OCI-LY7 (cell line): ENCODE measurements at regions not wholly inside any gene's neighbourhood (a gene's known extent, or its start where the extent isn't known, plus 50 kb on each side); places are given as distances from the start of the nearest gene placed in this dataset.

ENCODE experiments used
- BruUV-seq: library from RNA; stranded (reverse); fragments of 400-500 nt; replicated peaks from 2 replicates; lab custom pipeline; 2021; lab: Mats Ljungman, UMichigan
- CTCF ChIA-PET: fragments of 300-600 bp; sonication (Branson Sonifier 250); formaldehyde crosslinking; loops from one replicate; lab custom pipeline; 2022; ENCODE audit warnings: antibody characterized with exemption; ENCODE audit not compliant: unreplicated experiment; lab: Charles Lee
- POLR2A ChIA-PET: fragments of 300-600 bp; sonication (Branson Sonifier 250); formaldehyde crosslinking; loops from one replicate; lab custom pipeline; 2022; ENCODE audit warnings: antibody characterized with exemption; lab: Charles Lee
- DNase-seq: peaks from one replicate; pipeline ENCODE4 v3.0.0-alpha.2; 2015; ENCODE audit warnings: low spot score
- H2AFZ ChIP-seq: fragments of 200-600 bp; sonication (generic), shearing (Covaris generic); 2 replicates; pipeline ENCODE4 v1.6.1; 2014; ENCODE audit warnings: mild to moderate bottlenecking, antibody characterized with exemption, low read length, moderate library complexity
- H3K27ac ChIP-seq: fragments of 200-600 bp; sonication (generic); 2 replicates; pipeline ENCODE4 v1.5.1; 2014; ENCODE audit warnings: mixed run types, low read depth, mild to moderate bottlenecking, moderate library complexity, low read length, inconsistent platforms; ENCODE audit not compliant: poor library complexity, severe bottlenecking
- H3K36me3 ChIP-seq: fragments of 200-600 bp; sonication (generic); 2 replicates; pipeline ENCODE4 v1.6.1; 2014; ENCODE audit warnings: mild to moderate bottlenecking, antibody characterized with exemption, low read length, moderate library complexity, mixed read lengths; ENCODE audit not compliant: insufficient read depth
- H3K4me1 ChIP-seq: fragments of 200-600 bp; sonication (generic); 2 replicates; pipeline ENCODE4 v1.5.1; 2014; ENCODE audit warnings: mild to moderate bottlenecking, low read length; ENCODE audit not compliant: insufficient read depth, poor library complexity, severe bottlenecking
- H3K4me2 ChIP-seq: fragments of 200-600 bp; sonication (generic); 2 replicates; pipeline ENCODE4 v1.6.1; 2014; ENCODE audit warnings: mild to moderate bottlenecking, low read length
- H3K4me3 ChIP-seq: fragments of 200-600 bp; sonication (generic); 2 replicates; pipeline ENCODE4 v1.5.1; 2014; ENCODE audit warnings: mild to moderate bottlenecking, low read depth, low read length; ENCODE audit not compliant: poor library complexity, severe bottlenecking
- H3K79me2 ChIP-seq: fragments of 200-600 bp; sonication (generic); 2 replicates; pipeline ENCODE4 v1.6.1; 2016; ENCODE audit warnings: low read depth, mild to moderate bottlenecking, low read length, moderate library complexity, mixed read lengths; ENCODE audit not compliant: insufficient read depth
- H3K9me2 ChIP-seq: fragments of 200-600 bp; sonication (generic); 2 replicates; pipeline ENCODE4 v1.6.1; 2016; ENCODE audit warnings: mild to moderate bottlenecking, low read length, mixed read lengths; ENCODE audit not compliant: insufficient read depth
- H3K9me3 ChIP-seq: fragments of 200-600 bp; sonication (generic); 2 replicates; pipeline ENCODE4 v1.6.1; 2014; ENCODE audit warnings: mild to moderate bottlenecking, mixed run types, low read length, mixed read lengths
- H4K20me1 ChIP-seq: fragments of 200-600 bp; sonication (generic); 2 replicates; pipeline ENCODE4 v1.6.1; 2014; ENCODE audit warnings: mild to moderate bottlenecking, antibody characterized with exemption, low read length, moderate library complexity, mixed read lengths; ENCODE audit not compliant: insufficient read depth
- CTCF ChIP-seq: fragments of 200-600 bp; sonication (generic); conservative IDR thresholded peaks from 2 replicates; pipeline ENCODE4 v1.5.1; 2014; ENCODE audit warnings: mild to moderate bottlenecking, antibody characterized with exemption, low read length, moderate library complexity, mixed read lengths
- EZH2phosphoT487 ChIP-seq: fragments of 200-600 bp; sonication (generic); IDR thresholded peaks from 2 replicates; pipeline ENCODE4 v1.6.1; 2018; ENCODE audit warnings: low read depth, borderline replicate concordance, mild to moderate bottlenecking, mixed run types, antibody characterized with exemption, low read length, moderate library complexity, mixed read lengths
- intact Hi-C: fragments of 100-400 bp; cut with micrococcal nuclease; formaldehyde crosslinking; loops from one replicate; pipeline ENCODE4 v1.10.0; 2022; ENCODE audit not compliant: unreplicated experiment

GRCh38 chr18:22683196-22683676 lies 249.9 kb upstream of the RBBP8 start:
- DNase-seq, result no peak
- H4K20me1 ChIP-seq, result no peaks in the 10 kb centered on the region
- H3K27ac ChIP-seq, result no peak overlapping the region
- no peaks in the 10 kb centered on the region for H3K9me3 ChIP-seq
- no peak overlapping the region for H3K4me3 ChIP-seq
- H2AFZ ChIP-seq, result no peak overlapping the region
- BruUV-seq, result no TSS peak
- ChIA-PET POLR2A (no interaction called here), CTCF (no interaction called here)
- no peaks in the 10 kb centered on the region for H3K9me2 ChIP-seq
- no peak for TF ChIP-seq EZH2phosphoT487
- TF ChIP-seq CTCF, result no peak
- H3K36me3 ChIP-seq, result no peaks in the 10 kb centered on the region
- intact Hi-C loops, result no loop called here
- H3K4me1 ChIP-seq, result no peaks in the 10 kb centered on the region
- H3K79me2 ChIP-seq, result no peaks in the 10 kb centered on the region
- no peak overlapping the region for H3K4me2 ChIP-seq

GRCh38 chr18:22683786-22684185 lies 249.3 kb upstream of the RBBP8 start:
- CTCF ChIA-PET, result no interaction called here
- H3K9me2 ChIP-seq, result no peaks in the 10 kb centered on the region

More at GRCh38 chr18:22683786-22684185, 249.3 kb upstream of the RBBP8 start:
- POLR2A ChIA-PET, result no interaction called here
- H3K36me3 ChIP-seq, result no peaks in the 10 kb centered on the region
- H2AFZ ChIP-seq, result no peak overlapping the region
- intact Hi-C loops, result no loop called here
- no peak for TF ChIP-seq EZH2phosphoT487
- TF ChIP-seq CTCF, result no peak
- no peaks in the 10 kb centered on the region for H3K4me1 ChIP-seq
- H3K79me2 ChIP-seq, result no peaks in the 10 kb centered on the region
- no peak overlapping the region for H3K4me3 ChIP-seq
- no peaks in the 10 kb centered on the region for H3K9me3 ChIP-seq
- BruUV-seq, result no TSS peak
- H4K20me1 ChIP-seq, result no peaks in the 10 kb centered on the region
- no peak overlapping the region for H3K27ac ChIP-seq
- H3K4me2 ChIP-seq, result no peak overlapping the region
- no peak for DNase-seq
